ENCODE measurements at regions not wholly inside any gene's neighbourhood (a gene's known extent, or its start where the extent isn't known, plus 50 kb on each side); places are given as distances from the start of the nearest gene placed in this dataset.
A peak's percentile ranks its signal among the peaks of the same experiment; 100 is the strongest.

GRCh38 chr1:112841825-112842224, 114.2 kb downstream of the SLC16A1 start:
- Histone ChIP-seq H3K27ac (ENCODE audit: low read depth in 1 of 2, low read length in 2 of 2) (no peak overlapping the region), H3K36me3 (ENCODE audit: insufficient read depth, low read length) (no peaks in the 10 kb centered on the region), H3K27me3 (ENCODE audit: control insufficient read depth in 1 of 2, insufficient read depth in 2 of 2, low read length in 2 of 2) (no peaks in the 10 kb centered on the region), H3K4me1 (ENCODE audit: insufficient read depth, low read length) (peaks cover 7% of the 10 kb centered on the region), H3K9me3 (ENCODE audit: control insufficient read depth in 1 of 2, insufficient read depth in 1 of 2, low read length in 2 of 2) (no peaks in the 10 kb centered on the region), H3K4me3 (ENCODE audit: low read length) (no peak overlapping the region)
- no peaks in the 10 kb centered on the region for H3K36me3 Mint-ChIP-seq (ENCODE audit: low read depth)
- DNase-seq (peak in 2 of 14 experiments; percentile 2 to 15), ATAC-seq (ENCODE audit: poor library complexity) (no peak)
- ChIA-PET CTCF (no interaction called here), POLR2A (no interaction called here)
- intact Hi-C loops (cut with DNase I, micrococcal nuclease), result no loop called here
- no peaks in the 10 kb centered on the region for H3K9me3 Mint-ChIP-seq
- H3K27ac Mint-ChIP-seq, result no peak overlapping the region
- peaks cover 26% of the 10 kb centered on the region for H3K27me3 Mint-ChIP-seq
- no peak overlapping the region for H3K4me3 Mint-ChIP-seq
- peaks cover 14% of the 10 kb centered on the region for H3K4me1 Mint-ChIP-seq (ENCODE audit: low read depth)
- TF ChIP-seq CTCF (IDR thresholded peaks at IDR 0.05), result no peak

DNA sequence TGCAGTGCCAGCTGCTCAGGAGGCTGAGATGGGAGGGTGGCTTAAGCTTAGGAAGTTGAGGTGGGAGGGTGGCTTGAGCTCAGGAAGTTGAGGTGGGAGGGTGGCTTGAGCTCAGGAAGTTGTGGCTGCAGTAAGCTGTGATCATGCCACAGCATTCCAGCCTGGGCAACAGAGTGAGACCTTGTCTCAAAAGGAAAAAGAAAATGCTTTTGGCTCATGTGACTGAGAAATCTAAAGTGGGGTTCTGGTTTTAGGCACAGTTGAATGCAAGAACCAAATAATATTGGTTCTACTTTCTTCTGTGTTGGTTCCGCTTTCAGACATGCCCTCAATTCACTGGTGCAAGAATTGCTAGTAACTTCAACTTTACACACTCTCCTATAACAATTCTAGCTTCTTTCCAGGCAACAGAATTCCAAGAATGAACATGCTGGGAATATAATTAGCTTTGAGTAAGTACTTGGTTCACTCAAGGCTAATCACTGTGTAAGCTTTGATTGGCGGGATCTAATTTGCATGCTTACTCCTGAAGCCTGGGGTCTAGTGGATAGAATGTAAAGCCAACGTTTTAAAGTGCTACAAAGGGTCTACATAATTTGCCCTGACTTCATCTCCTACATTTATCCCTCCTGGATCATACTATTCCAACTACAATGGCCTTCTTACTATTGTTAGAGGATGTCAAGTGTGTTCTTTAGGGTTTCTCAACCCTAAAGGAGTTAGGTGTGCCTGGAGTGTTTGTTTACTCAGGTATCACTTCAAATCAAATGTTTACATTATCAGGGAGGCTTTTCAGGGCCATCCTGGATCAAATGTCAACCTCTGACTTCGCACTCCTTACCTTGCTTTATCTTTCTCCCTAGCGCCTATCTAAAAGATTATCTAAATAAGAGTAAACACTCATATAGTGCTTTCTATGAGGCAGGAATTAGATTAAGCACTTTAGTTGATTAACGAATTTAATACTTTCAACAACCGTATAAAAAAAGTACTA, 115.1 kb downstream of the SLC16A1 start:
- POLR2A ChIA-PET, result no interaction called here
- Histone ChIP-seq H3K4me1 (ENCODE audit: insufficient read depth, low read length) (peaks cover 7% of the 10 kb centered on the region), H3K36me3 (ENCODE audit: insufficient read depth, low read length) (no peaks in the 10 kb centered on the region), H3K9me3 (ENCODE audit: control insufficient read depth in 1 of 2, insufficient read depth in 1 of 2, low read length in 2 of 2) (no peaks in the 10 kb centered on the region), H3K4me3 (ENCODE audit: low read length) (no peak overlapping the region), H3K27me3 (ENCODE audit: control insufficient read depth in 1 of 2, insufficient read depth in 2 of 2, low read length in 2 of 2) (no peaks in the 10 kb centered on the region), H3K27ac (ENCODE audit: low read depth in 1 of 2, low read length in 2 of 2) (no peak overlapping the region)
- Mint-ChIP-seq H3K36me3 (ENCODE audit: low read depth) (no peaks in the 10 kb centered on the region), H3K9me3 (no peaks in the 10 kb centered on the region), H3K27me3 (peaks cover 26% of the 10 kb centered on the region), H3K4me3 (no peak overlapping the region), H3K27ac (no peak overlapping the region), H3K4me1 (ENCODE audit: low read depth) (peaks cover 14% of the 10 kb centered on the region)
- intact Hi-C loops (cut with DNase I, micrococcal nuclease), result no loop called here
- CTCF ChIA-PET, result no interaction called here
- DNase-seq (peak in 3 of 14 experiments; percentile 4 to 16 (median 6)), ATAC-seq (ENCODE audit: poor library complexity) (no peak)
- no peak for TF ChIP-seq CTCF (IDR thresholded peaks at IDR 0.05)

GRCh38 chr1:112836642-112837041, 119.4 kb downstream of the SLC16A1 start:
- no peaks in the 10 kb centered on the region for H3K9me3 ChIP-seq (ENCODE audit: control insufficient read depth in 1 of 2, insufficient read depth in 1 of 2, low read length in 2 of 2)
- H3K27ac Mint-ChIP-seq, result no peak overlapping the region
- peaks cover 12% of the 10 kb centered on the region for H3K27me3 Mint-ChIP-seq

More at GRCh38 chr1:112836642-112837041, 119.4 kb downstream of the SLC16A1 start:
- CTCF ChIA-PET, result no interaction called here
- H3K27ac ChIP-seq (ENCODE audit: low read depth in 1 of 2, low read length in 2 of 2), result no peak overlapping the region
- H3K4me3 ChIP-seq (ENCODE audit: low read length), result no peak overlapping the region
- Mint-ChIP-seq H3K9me3 (no peaks in the 10 kb centered on the region), H3K4me1 (ENCODE audit: low read depth) (peaks cover 14% of the 10 kb centered on the region), H3K36me3 (ENCODE audit: low read depth) (no peaks in the 10 kb centered on the region), H3K4me3 (no peak overlapping the region)
- no peaks in the 10 kb centered on the region for H3K36me3 ChIP-seq (ENCODE audit: insufficient read depth, low read length)
- POLR2A ChIA-PET, result no interaction called here
- DNase-seq, result no peak
- intact Hi-C loops (cut with DNase I, micrococcal nuclease), result no loop called here
- ATAC-seq (ENCODE audit: poor library complexity), result no peak
- H3K27me3 ChIP-seq (ENCODE audit: control insufficient read depth in 1 of 2, insufficient read depth in 2 of 2, low read length in 2 of 2), result peaks cover 0 to 3% of the 10 kb centered on the region in 2 experiments
- peaks cover 7% of the 10 kb centered on the region for H3K4me1 ChIP-seq (ENCODE audit: insufficient read depth, low read length)
- TF ChIP-seq CTCF (IDR thresholded peaks at IDR 0.05), result no peak

All from CD4-positive, alpha-beta T cell (primary cell).